GM19467 (cell line): ENCODE measurements at regions not wholly inside any gene's neighbourhood (a gene's known extent, or its start where the extent isn't known, plus 50 kb on each side); places are given as distances from the start of the nearest gene placed in this dataset.

Source experiments
- ATAC-seq: cut with Tn5 transposase; IDR thresholded peaks from one replicate; pipeline ENCODE4 v1.9.1; 2021; ENCODE audit warnings: mild to moderate bottlenecking, moderate library complexity; ENCODE audit not compliant: unreplicated experiment

DNA sequence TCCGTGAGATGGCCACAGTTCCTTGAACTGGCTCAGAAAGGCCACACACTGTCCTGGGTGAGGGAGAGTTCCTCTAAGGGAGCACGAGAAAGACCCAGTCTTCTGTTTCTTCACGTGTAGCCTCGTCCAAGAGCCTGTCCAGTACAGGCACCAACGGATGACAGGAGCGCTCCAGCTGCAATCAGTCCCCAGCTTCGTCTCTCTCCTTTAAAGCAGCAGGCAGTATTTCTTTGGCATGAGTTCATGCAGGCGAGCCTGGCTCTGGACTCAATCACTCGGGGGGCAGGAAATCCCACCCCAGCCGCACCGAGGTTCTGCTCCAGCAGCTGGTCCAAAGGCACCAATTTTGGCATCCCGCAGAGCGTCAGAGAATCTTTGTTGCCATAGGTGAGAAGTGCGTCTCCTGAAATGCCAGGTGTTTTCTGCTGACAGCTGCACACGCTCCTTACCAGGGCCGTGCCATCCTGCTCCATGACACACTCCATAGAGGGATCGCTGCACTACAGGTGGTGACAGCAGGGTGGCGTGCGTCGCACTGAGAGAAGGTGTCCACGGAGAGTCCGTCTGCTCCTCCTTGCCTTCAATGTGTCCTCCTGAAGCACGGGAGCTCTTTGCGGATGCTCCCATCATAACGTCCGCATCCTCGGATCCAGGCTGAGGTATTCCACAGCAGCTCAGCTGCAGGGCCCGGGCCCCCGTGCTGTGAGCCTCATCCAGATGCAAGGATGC, 59.6 kb upstream of the AFDN start:
- ATAC-seq, result no peak

DNA sequence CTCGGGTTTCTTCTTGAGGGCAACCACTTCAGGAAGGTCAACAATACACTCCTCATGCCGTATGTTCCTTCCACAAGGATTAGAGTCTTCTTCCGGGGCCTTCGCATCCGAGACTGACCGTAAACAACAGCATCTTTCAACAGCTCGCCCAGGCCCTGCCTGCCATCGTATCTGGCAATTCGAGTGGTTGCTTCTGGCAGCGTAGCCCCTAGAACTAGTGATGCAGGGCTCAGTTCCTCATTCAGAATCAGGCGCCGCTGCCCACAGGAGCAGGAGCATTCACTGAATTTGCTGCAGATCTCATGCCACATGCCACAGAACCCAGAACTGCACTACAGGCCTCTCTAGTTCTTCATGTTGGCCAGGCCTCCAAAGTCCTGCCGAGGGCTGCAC, 59.0 kb upstream of the AFDN start:
- no peak for ATAC-seq

DNA sequence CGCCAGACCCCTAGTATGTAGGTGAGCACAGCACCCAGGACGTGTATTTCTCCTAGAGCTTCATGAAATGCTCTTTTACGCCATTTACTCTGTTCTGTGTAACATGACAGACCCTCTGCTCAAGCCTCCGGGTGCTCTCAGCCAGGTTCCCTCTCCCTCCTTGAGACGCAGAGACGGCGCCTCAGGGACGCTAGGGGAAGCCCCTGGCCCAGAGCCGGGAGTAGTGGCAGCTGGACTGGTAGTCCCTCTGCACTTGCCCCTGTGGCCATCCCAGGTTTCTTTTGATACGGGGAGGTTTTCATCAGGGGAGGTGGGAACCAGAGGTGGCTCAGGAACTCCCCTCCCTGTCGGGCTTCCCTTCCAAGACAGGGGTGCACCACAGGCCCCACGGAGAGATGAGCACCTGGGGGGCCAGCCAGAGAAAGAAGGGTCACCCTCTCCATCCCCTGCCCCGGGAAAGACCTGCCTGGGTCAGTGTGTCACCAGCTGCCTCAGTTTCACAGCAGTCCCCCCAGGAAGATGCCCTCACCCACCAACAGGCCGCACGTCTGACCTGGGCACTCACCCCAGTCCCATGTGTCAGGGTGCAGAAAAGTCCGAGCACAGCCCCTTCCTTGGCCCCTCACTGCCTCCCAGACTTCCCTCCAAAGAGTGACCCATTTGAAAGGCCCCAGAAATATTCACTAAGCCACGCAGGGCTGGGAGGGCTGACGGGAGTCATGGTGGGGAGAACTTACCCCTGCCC, 58.1 kb upstream of the AFDN start:
- no peak for ATAC-seq

DNA sequence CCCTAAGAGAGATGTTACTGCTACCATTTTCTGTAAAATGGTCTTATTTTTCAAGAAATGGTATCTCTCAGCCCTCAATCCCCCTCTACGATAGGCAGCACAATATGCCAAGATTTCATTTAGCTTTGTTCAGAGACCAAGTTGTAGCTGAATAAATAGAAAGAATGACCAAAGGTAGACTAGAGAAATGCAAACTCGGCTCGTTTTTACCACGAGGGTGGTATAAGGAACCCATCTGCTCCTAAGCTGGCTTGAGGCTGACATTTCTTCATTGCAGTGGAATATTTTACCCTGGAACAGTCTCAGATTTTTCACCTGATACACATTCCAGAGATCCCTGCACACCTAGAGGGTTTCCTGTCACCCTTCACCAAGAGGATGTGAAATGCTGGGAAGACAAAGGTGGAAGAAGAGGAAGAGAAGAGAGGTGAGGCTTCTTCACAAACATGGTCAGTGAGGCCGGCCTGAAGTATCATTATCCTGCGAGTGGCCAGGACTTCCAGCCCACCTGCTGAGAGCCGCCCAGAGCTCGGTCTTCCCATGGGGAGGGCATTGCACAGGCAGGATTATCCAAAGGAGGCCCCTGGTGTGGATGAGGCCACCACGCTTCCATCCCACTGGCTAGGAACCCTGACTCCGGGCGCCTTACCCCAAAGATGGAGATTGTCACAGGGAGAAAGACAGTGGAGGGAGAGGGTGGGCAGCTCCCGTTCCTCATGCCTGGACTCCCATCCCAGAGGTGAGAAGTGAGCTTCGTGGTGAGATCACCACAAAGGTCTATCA, 57.1 kb upstream of the AFDN start:
- ATAC-seq, result no peak

DNA sequence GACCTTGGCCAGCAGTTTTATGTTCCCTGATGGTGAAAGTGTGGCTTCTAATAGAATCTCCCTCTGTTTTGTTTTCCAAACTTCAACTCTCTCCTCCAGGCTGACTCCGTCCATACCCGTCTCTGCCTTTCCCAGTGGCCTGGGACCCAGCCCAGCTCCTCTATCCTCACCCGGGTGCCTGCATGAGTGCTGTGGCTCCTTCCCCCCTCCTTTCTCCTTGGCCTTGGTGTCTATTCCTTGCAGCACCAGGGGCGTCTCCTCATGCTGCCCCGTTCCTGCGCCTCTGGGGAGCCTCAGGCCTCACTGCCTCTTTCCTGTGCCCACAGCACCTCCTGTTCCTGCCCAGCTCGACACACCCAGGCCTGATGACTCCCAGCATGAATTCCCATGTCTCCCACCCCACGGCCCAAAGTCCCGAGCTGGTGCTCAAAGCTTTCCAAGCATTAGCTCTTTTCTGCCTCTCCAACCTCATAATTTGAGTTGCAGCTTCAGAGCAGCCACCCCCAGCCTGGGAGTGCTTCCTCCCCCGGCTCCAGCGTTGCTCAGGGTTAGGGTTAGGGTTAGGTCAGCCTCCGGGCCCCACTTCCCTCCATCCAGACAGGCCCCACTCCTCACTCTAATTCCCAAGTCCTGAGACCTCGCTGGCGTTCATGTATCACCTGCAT, 56.3 kb upstream of the AFDN start:
- no peak for ATAC-seq

DNA sequence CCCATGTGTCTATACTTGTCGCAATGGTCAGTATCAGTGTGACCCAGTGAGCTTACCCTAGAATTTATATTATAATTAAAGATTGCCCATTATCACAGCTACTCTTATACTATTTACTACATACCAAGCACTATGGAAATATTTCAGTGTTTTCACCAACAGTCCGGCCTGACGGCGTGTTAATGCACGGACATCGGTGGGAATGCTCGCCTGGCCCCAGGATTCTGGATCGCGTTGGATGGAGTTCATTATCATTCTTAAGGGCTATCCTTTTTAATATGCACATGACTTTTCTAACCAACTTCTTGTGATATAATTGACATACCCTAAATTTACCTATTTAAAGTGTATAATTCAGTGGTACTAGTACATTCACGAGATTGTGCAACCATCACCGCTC, 51.8 kb upstream of the AFDN start:
- ATAC-seq, result no peak

DNA sequence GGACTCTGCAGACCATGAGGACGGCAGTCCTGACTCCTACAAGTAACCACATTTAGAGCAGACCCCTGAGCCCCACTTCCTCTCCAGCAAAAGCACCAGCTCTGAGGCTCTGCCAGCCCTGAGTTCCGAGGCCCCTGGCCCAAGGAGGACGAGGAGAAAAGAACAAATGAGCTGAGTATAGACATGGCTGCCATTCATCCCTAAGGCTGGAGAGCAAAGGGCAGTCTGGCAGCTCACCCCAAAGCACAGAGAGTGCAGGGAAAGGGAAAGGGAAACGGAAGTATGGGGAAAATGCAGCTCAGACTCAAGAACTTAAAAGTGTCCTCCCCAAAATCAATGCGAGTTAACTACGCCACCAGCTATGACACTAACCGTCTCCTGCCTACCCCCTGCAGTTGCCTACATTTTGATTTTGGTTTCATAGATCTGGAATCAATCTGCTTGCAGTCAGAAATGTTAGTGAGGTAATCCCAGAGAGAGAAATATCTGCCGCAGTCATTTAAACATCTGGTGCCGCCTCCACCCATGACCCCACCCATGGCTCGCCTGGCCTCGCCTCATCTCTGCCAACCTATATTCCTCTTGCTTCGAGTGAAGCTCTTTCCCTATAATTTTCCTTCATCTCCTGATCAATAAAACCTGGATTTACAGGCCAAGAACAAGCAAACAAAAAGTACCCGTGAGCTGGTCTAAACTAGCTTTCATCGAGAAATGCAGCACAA, 49.6 kb upstream of the AFDN start:
- ATAC-seq, result no peak
